OCI-LY1 (cell line): ENCODE measurements at regions not wholly inside any gene's neighbourhood (a gene's known extent, or its start where the extent isn't known, plus 50 kb on each side); places are given as distances from the start of the nearest gene placed in this dataset.

Experiments used
- EZH2 ChIP-seq: fragments of 200-600 bp; sonication (generic), shearing (Covaris generic); IDR thresholded peaks from 2 replicates; pipeline ENCODE4 v1.8.0; 2017; ENCODE audit warnings: borderline replicate concordance, mixed run types, mild to moderate bottlenecking, antibody characterized with exemption, low read length, moderate library complexity, mixed read lengths
- TF ChIP-seq, protein P1 (sequence below): fragments of 200-600 bp; sonication (generic), shearing (Covaris generic); IDR thresholded peaks from 2 replicates; pipeline ENCODE4 v1.5.1; 2017; ENCODE audit warnings: mild to moderate bottlenecking, antibody characterized with exemption, low read length, moderate library complexity, mixed read lengths

DNA sequence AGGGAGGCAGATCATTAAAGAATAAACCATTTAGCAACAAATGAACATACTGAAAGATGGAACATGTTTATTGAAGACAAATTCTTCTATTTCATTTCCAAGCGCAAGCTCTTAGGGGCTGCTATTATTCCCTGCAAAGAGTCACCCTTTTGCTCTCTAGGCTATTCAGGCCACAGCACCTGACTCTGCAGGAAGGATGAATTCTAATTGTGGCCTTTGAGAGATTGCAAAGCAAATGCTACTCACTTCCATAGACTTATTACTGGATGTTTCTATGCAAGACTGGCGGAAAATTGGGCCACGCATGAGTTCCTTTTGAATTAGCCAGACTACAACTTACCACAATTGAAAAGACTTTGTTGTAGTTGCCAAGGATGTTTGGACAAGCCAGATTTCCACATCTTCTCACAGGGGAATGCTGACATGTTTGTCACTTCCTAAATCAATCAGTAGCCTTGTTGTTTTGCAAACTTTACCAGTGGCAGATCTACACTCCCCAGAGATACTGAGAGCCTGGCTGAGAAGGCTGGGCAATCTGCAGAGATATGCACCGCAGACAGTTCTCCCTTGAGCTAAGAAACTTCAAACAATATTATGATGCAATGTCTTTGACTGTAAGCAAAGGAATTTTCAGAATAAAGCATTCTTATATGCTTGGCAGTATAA is 334.3 kb upstream of the SYT1 start:
- TF ChIP-seq, protein P1, sequence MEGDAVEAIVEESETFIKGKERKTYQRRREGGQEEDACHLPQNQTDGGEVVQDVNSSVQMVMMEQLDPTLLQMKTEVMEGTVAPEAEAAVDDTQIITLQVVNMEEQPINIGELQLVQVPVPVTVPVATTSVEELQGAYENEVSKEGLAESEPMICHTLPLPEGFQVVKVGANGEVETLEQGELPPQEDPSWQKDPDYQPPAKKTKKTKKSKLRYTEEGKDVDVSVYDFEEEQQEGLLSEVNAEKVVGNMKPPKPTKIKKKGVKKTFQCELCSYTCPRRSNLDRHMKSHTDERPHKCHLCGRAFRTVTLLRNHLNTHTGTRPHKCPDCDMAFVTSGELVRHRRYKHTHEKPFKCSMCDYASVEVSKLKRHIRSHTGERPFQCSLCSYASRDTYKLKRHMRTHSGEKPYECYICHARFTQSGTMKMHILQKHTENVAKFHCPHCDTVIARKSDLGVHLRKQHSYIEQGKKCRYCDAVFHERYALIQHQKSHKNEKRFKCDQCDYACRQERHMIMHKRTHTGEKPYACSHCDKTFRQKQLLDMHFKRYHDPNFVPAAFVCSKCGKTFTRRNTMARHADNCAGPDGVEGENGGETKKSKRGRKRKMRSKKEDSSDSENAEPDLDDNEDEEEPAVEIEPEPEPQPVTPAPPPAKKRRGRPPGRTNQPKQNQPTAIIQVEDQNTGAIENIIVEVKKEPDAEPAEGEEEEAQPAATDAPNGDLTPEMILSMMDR = no peak
- no peak for TF ChIP-seq EZH2
